LNCaP clone FGC (cell line): ENCODE measurements at regions not wholly inside any gene's neighbourhood (a gene's known extent, or its start where the extent isn't known, plus 50 kb on each side); places are given as distances from the start of the nearest gene placed in this dataset.

ENCODE experiments used
- DNase-seq: peaks from one replicate; pipeline ENCODE4 v3.0.0-alpha.2; 2011; ENCODE audit warnings: low read depth
- H3K4me3 ChIP-seq: 2 replicates; pipeline ENCODE4 v1.5.1; 2011; ENCODE audit warnings: mild to moderate bottlenecking, low read depth, low read length, control low read depth
- TF ChIP-seq, protein P1 (sequence below): IDR thresholded peaks from 2 replicates; pipeline ENCODE4 v1.5.1; 2012; ENCODE audit warnings: mild to moderate bottlenecking; ENCODE audit not compliant: control insufficient read depth, insufficient read depth; ENCODE audit errors: extremely low read depth

DNA sequence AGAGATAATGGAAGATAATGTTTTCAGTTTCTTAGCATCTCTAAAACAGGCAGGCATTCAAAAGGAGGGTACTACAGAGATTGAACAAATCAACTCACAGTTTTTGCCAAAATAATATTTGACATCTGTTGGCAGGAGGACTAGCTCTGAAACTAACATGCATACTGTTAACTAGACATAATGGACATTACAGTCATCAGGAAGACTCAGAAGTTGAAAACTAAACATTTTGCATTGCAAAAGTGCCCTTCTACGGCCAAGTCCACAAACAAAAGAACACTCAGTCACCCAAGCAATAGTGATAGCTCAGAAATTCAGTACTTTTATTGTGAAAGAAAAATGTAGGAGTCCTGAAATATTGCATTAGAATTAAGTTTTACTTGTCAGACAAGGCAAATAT, 399.0 kb downstream of the HGF start:
- TF ChIP-seq, protein P1, sequence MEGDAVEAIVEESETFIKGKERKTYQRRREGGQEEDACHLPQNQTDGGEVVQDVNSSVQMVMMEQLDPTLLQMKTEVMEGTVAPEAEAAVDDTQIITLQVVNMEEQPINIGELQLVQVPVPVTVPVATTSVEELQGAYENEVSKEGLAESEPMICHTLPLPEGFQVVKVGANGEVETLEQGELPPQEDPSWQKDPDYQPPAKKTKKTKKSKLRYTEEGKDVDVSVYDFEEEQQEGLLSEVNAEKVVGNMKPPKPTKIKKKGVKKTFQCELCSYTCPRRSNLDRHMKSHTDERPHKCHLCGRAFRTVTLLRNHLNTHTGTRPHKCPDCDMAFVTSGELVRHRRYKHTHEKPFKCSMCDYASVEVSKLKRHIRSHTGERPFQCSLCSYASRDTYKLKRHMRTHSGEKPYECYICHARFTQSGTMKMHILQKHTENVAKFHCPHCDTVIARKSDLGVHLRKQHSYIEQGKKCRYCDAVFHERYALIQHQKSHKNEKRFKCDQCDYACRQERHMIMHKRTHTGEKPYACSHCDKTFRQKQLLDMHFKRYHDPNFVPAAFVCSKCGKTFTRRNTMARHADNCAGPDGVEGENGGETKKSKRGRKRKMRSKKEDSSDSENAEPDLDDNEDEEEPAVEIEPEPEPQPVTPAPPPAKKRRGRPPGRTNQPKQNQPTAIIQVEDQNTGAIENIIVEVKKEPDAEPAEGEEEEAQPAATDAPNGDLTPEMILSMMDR = no peak
- DNase-seq = no peak
- H3K4me3 ChIP-seq = no peak overlapping the region

GRCh38 chr7:81367326-81367931, 402.4 kb downstream of the HGF start:
- TF ChIP-seq, protein P1 = no peak
- H3K4me3 ChIP-seq = no peak overlapping the region
- no peak for DNase-seq

GRCh38 chr7:81366546-81366945, 403.3 kb downstream of the HGF start:
- H3K4me3 ChIP-seq = no peak overlapping the region
- no peak for DNase-seq
- TF ChIP-seq, protein P1 = no peak

GRCh38 chr7:81361769-81362312, 408.0 kb downstream of the HGF start:
- no peak for DNase-seq
- TF ChIP-seq, protein P1 = no peak

DNA sequence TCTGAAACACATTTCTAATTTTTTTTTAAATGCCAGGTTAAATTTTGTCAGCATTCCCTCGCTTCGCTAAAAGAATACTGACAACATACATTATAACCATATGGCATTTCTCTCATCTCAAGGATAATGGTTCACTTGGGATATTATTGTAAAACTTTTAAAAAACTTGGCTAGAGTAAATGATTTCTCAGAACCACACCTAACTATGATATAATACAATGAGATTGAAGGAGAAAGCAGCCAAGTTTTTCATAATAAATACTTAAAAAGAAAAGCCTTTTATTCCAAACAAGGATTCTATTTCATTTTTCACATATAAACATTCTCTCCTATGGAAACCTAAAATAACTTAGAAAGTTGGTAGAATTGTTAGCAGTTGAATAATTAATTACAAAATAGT, 413.9 kb downstream of the HGF start:
- TF ChIP-seq, protein P1 = no peak
- H3K4me3 ChIP-seq = no peak overlapping the region
- no peak for DNase-seq

More at GRCh38 chr7:81361769-81362312, 408.0 kb downstream of the HGF start:
- H3K4me3 ChIP-seq = no peak overlapping the region

DNA sequence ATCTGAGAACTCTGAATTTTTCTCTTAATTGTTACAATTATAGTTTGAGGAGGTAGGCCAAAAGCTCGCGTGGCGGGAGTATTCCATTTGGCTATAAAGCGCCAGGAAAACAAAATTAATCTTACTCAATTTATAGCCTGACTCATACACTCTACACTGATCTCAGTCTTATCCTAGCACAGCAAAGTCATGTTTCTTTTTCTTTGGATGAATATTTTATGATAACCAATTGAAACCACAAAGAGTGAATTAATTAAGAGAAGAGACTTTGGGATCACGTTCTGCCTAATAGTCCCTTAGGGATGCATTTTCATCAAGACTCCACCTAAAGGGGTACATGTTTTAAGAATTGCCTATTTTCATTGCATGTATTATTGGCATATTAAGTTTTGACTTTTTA, 420.8 kb downstream of the HGF start:
- H3K4me3 ChIP-seq = no peak overlapping the region
- TF ChIP-seq, protein P1 = no peak
- DNase-seq = no peak

GRCh38 chr7:81339946-81340345, 421.1 kb upstream of the SEMA3C start:
- no peak overlapping the region for H3K4me3 ChIP-seq
- no peak for DNase-seq
- TF ChIP-seq, protein P1 = no peak
